PC-3 (cell line): ENCODE measurements at regions not wholly inside any gene's neighbourhood (a gene's known extent, or its start where the extent isn't known, plus 50 kb on each side); places are given as distances from the start of the nearest gene placed in this dataset.
"Not testable (repeated sequence)": the region's sequence is repeated elsewhere in the genome, so short reads cannot be mapped to it uniquely, and the experiment has no call there.

ENCODE experiments used
- ATAC-seq: fragments of 200-7000 bp; cut with Tn5 transposase; 2 replicates; pipeline ENCODE4 v1.9.1; 2020; ENCODE audit warnings: mild to moderate bottlenecking, moderate library complexity
- BruUV-seq: library from RNA; stranded (reverse); fragments of 400-500 nt; replicated peaks from 2 replicates; lab custom pipeline; 2021; lab: Mats Ljungman, UMichigan
- CTCF ChIA-PET: fragments of 300-600 bp; sonication (Branson Sonifier 250); formaldehyde crosslinking; loops from one replicate; lab custom pipeline; 2022; ENCODE audit warnings: antibody characterized with exemption; lab: Charles Lee
- POLR2A ChIA-PET: fragments of 300-600 bp; sonication (Branson Sonifier 250); formaldehyde crosslinking; loops from one replicate; lab custom pipeline; 2022; ENCODE audit warnings: antibody characterized with exemption; ENCODE audit not compliant: unreplicated experiment; lab: Charles Lee
- DNase-seq: peaks from one replicate; pipeline ENCODE4 v3.0.0-alpha.2; 2015
- H2AFZ ChIP-seq: fragments of 300-600 bp; sonication (generic); 2 replicates; pipeline ENCODE4 v1.6.0; 2016; ENCODE audit warnings: antibody characterized with exemption, low read length
- H3F3A ChIP-seq: fragments of 300-600 bp; sonication (generic); one replicate; pipeline ENCODE4 v1.6.0; 2017; ENCODE audit warnings: antibody characterized with exemption, low read length, control low read depth, mild to moderate bottlenecking; ENCODE audit not compliant: unreplicated experiment
- H3K27ac ChIP-seq: fragments of 300-600 bp; sonication (generic); 2 replicates; pipeline ENCODE4 v1.5.1; 2016; ENCODE audit warnings: mild to moderate bottlenecking, low read length
- H3K27me3 ChIP-seq: fragments of 300-600 bp; sonication (generic); 2 replicates; pipeline ENCODE4 v1.6.1; 2016; ENCODE audit warnings: low read length, mixed read lengths
- H3K36me3 ChIP-seq: fragments of 300-600 bp; sonication (generic); 2 replicates; pipeline ENCODE4 v1.6.1; 2016; ENCODE audit warnings: low read depth, mixed run types, low read length, mixed read lengths
- H3K4me1 ChIP-seq: fragments of 300-600 bp; sonication (generic); 2 replicates; pipeline ENCODE4 v1.5.1; 2016; ENCODE audit warnings: low read length; ENCODE audit not compliant: insufficient read depth
- H3K4me2 ChIP-seq: fragments of 300-600 bp; sonication (generic); 2 replicates; pipeline ENCODE4 v1.6.0; 2016; ENCODE audit warnings: low read length
- H3K4me3 ChIP-seq: fragments of 300-600 bp; sonication (generic); 2 replicates; pipeline ENCODE4 v1.5.1; 2016; ENCODE audit warnings: mild to moderate bottlenecking, low read length, mixed read lengths
- H3K79me2 ChIP-seq: fragments of 300-600 bp; sonication (generic); 2 replicates; pipeline ENCODE4 v1.6.1; 2017; ENCODE audit warnings: low read length, mixed read lengths
- H3K9ac ChIP-seq: fragments of 300-600 bp; sonication (generic); 2 replicates; pipeline ENCODE4 v1.6.0; 2016; ENCODE audit warnings: mild to moderate bottlenecking, low read length
- H3K9me2 ChIP-seq: fragments of 300-600 bp; sonication (generic); replicated peaks from 2 replicates; pipeline ENCODE4 v1.6.1; 2016; ENCODE audit warnings: mixed run types, low read length, mixed read lengths
- H3K9me3 ChIP-seq: fragments of 300-600 bp; sonication (generic); 2 replicates; pipeline ENCODE4 v1.6.1; 2016; ENCODE audit warnings: low read length, mixed read lengths
- H4K20me1 ChIP-seq: fragments of 300-600 bp; sonication (generic); 2 replicates; pipeline ENCODE4 v1.6.1; 2016; ENCODE audit warnings: low read length, mixed read lengths
- EZH2 ChIP-seq: fragments of 300-600 bp; sonication (generic); IDR thresholded peaks from one replicate; pipeline ENCODE4 v1.6.1; 2017; ENCODE audit warnings: antibody characterized with exemption, mild to moderate bottlenecking, low read length; ENCODE audit not compliant: unreplicated experiment
- EZH2phosphoT487 ChIP-seq: fragments of 300-600 bp; sonication (generic); IDR thresholded peaks from 2 replicates; pipeline ENCODE4 v1.6.1; 2018; ENCODE audit warnings: mild to moderate bottlenecking, antibody characterized with exemption, low read length, borderline replicate concordance
- intact Hi-C: fragments of 100-400 bp; cut with micrococcal nuclease; formaldehyde crosslinking; loops from 2 replicates; pipeline ENCODE4 v1.9.0; 2023
- TF ChIP-seq, protein P1 (sequence below): fragments of 300-600 bp; sonication (generic); conservative IDR thresholded peaks from 2 replicates; pipeline ENCODE4 v1.5.1; 2017; ENCODE audit warnings: antibody characterized with exemption, low read depth, mild to moderate bottlenecking, low read length

GRCh38 chr6:100202417-100203194 is 208.6 kb upstream of the MCHR2 start:
- intact Hi-C loops, result no loop called here
- Histone ChIP-seq H3K9me3 (no peaks in the 10 kb centered on the region), H3K9me2 (no peaks in the 10 kb centered on the region), H2AFZ (peak overlapping the region; percentile 66), H3K4me1 (peaks cover 13% of the 10 kb centered on the region), H3K9ac (peak overlapping the region; percentile 76), H4K20me1 (no peaks in the 10 kb centered on the region), H3K4me3 (no peak overlapping the region), H3K27ac (peak overlapping the region; percentile 100), H3F3A (peaks cover 3% of the 10 kb centered on the region), H3K79me2 (no peaks in the 10 kb centered on the region), H3K36me3 (no peaks in the 10 kb centered on the region), H3K27me3 (no peaks in the 10 kb centered on the region), H3K4me2 (peak overlapping the region; percentile 57)
- POLR2A ChIA-PET, result no interaction called here
- TF ChIP-seq EZH2phosphoT487, result no peak
- TF ChIP-seq EZH2, result no peak
- TF ChIP-seq, protein P1, sequence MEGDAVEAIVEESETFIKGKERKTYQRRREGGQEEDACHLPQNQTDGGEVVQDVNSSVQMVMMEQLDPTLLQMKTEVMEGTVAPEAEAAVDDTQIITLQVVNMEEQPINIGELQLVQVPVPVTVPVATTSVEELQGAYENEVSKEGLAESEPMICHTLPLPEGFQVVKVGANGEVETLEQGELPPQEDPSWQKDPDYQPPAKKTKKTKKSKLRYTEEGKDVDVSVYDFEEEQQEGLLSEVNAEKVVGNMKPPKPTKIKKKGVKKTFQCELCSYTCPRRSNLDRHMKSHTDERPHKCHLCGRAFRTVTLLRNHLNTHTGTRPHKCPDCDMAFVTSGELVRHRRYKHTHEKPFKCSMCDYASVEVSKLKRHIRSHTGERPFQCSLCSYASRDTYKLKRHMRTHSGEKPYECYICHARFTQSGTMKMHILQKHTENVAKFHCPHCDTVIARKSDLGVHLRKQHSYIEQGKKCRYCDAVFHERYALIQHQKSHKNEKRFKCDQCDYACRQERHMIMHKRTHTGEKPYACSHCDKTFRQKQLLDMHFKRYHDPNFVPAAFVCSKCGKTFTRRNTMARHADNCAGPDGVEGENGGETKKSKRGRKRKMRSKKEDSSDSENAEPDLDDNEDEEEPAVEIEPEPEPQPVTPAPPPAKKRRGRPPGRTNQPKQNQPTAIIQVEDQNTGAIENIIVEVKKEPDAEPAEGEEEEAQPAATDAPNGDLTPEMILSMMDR, result no peak
- CTCF ChIA-PET, result interaction anchor here (0.5 kb wide), 1 partner anchor 95 kb away, joined by 4 read pairs; no protein-coding TSS in a partner anchor
- DNase-seq (peak; percentile 94), ATAC-seq (peak; percentile 91)
- no TSS peak for BruUV-seq

GRCh38 chr6:100196214-100196982 is 202.4 kb upstream of the MCHR2 start:
- ATAC-seq, H3K9me2 ChIP-seq, H3K27me3 ChIP-seq, H3K9me3 ChIP-seq, H3K4me1 ChIP-seq, CTCF ChIA-PET, POLR2A ChIA-PET, BruUV-seq, H3F3A ChIP-seq, H3K27ac ChIP-seq, H3K9ac ChIP-seq, H3K79me2 ChIP-seq, DNase-seq, H4K20me1 ChIP-seq, H3K4me2 ChIP-seq, intact Hi-C loops, H3K4me3 ChIP-seq, H3K36me3 ChIP-seq, H2AFZ ChIP-seq: not testable (repeated sequence)

DNA sequence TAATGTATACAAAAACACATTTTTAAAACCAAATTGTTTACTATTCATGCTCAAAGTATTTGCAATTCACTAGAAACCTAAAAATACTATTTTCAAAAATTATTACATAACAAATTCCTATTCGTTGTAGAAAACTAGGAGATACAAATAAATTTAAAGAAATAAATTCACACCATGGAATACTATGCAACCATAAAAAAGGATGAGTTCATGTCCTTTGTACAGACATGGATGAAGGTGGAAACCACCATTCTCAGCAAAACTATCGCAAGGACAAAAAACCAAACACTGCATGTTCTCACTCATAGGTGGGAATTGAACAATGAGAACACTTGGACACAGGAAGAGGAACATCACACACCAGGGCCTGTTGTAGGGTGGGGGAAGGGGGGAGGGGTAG is 201.2 kb upstream of the MCHR2 start:
- ATAC-seq, H3F3A ChIP-seq, H3K36me3 ChIP-seq, CTCF ChIA-PET, H3K4me3 ChIP-seq, POLR2A ChIA-PET, H3K27ac ChIP-seq, BruUV-seq, H4K20me1 ChIP-seq, intact Hi-C loops, H3K4me2 ChIP-seq, H3K79me2 ChIP-seq, H3K27me3 ChIP-seq, H3K4me1 ChIP-seq, H3K9me2 ChIP-seq, H3K9me3 ChIP-seq, H3K9ac ChIP-seq, H2AFZ ChIP-seq, DNase-seq: not testable (repeated sequence)
